ENCODE measurements at regions not wholly inside any gene's neighbourhood (a gene's known extent, or its start where the extent isn't known, plus 50 kb on each side); places are given as distances from the start of the nearest gene placed in this dataset.

DNA sequence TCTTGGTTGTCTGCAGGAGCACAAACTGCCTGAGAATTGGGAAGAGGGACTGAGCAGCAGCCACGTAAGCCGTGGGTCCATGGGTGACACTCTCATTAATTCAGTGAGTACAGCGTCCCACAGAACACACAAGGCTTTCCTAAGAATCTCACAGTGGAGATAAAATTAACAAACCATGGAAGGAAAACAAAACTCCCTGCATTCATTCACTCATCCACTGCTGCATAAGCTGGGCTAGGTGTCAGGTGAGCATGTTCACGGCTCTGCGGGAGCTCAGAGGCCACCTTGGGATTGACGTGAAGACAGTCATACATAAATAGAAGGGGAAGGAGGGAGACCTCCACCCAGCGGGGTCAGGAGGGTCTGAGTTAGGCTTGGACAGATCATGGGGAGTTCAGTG, 1442.7 kb downstream of the TBC1D22A start:
- Mint-ChIP-seq H3K36me3 (no peaks in the 10 kb centered on the region), H3K4me1 (no peaks in the 10 kb centered on the region), H3K27me3 (peaks cover 6% of the 10 kb centered on the region), H3K4me3 (no peak overlapping the region), H3K27ac (no peak overlapping the region), H3K9me3 (no peaks in the 10 kb centered on the region)
- no peak for ATAC-seq (ENCODE audit: low read depth)
- no peak for DNase-seq (ENCODE audit: low spot score in 2 of 2)

GRCh38 chr22:48204296-48204695, 1441.8 kb downstream of the TBC1D22A start:
- Mint-ChIP-seq H3K4me1 (no peaks in the 10 kb centered on the region), H3K27me3 (peaks cover 6% of the 10 kb centered on the region), H3K36me3 (no peaks in the 10 kb centered on the region), H3K4me3 (no peak overlapping the region), H3K9me3 (no peaks in the 10 kb centered on the region), H3K27ac (no peak overlapping the region)
- DNase-seq (ENCODE audit: low spot score in 2 of 2) (no peak), ATAC-seq (ENCODE audit: low read depth) (no peak)

GRCh38 chr22:48199667-48200066, 1437.2 kb downstream of the TBC1D22A start:
- peaks cover 2% of the 10 kb centered on the region for H3K36me3 Mint-ChIP-seq
- no peak for DNase-seq (ENCODE audit: low spot score in 2 of 2)
- H3K27ac Mint-ChIP-seq = no peak overlapping the region
- H3K9me3 Mint-ChIP-seq = no peaks in the 10 kb centered on the region
- H3K4me1 Mint-ChIP-seq = peaks cover 4% of the 10 kb centered on the region
- no peak for ATAC-seq (ENCODE audit: low read depth)
- H3K27me3 Mint-ChIP-seq = peaks cover 14% of the 10 kb centered on the region
- H3K4me3 Mint-ChIP-seq = no peak overlapping the region

DNA sequence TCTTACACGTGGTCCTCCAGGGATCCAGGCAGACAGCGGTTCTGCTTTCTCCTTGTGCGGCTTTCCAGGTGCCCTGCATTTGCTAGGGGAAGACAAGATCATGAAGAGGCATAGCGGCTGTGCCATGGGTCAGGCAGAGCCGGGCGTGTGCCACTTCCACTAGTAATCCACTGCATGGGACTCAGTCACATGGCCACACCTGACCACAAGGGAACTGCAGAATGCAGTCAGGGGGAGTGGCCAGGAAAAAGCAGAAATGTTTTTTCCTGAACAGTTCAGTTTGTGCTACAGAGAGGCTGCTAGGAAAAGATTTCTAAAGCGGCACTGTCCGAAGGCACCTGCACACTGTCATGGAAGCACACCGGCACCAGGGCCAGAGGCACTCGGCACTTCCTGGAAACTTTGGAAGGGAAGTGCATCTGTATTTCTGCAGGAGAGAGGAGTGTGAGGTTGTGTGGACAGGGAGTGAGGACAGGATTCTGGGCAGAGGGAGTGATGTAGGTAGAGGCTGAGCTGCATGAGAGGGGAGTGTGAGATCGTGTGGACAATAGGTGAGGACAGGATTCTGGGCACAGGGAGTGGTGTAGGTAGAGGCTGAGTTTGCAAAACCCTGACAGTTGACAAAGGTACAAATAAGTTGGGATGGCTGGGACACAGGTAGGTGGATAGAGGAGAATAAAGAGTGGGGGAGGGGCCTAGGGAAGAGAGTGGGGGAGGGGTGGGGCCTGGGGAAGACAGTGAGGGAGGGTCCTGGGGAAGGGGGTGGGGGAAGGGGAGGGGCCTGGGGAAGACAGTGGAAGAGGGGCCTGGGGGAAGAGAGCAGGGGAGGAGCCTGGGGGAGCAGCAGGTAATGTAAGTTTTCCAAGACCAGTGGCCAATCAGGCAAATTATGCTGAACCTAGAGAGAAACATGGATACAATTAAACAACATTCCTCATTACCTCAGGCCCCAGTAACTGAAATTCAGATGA, 1436.3 kb downstream of the TBC1D22A start:
- no peaks in the 10 kb centered on the region for H3K9me3 Mint-ChIP-seq
- peaks cover 2% of the 10 kb centered on the region for H3K36me3 Mint-ChIP-seq
- peaks cover 4% of the 10 kb centered on the region for H3K4me1 Mint-ChIP-seq
- H3K4me3 Mint-ChIP-seq = no peak overlapping the region
- H3K27me3 Mint-ChIP-seq = peaks cover 14% of the 10 kb centered on the region
- ATAC-seq (ENCODE audit: low read depth) = no peak
- no peak overlapping the region for H3K27ac Mint-ChIP-seq
- DNase-seq (ENCODE audit: low spot score in 2 of 2) = no peak

- Mint-ChIP-seq H3K9me3 (peaks cover 2% of the 10 kb centered on the region), H3K27me3 (peaks cover 14% of the 10 kb centered on the region), H3K36me3 (peaks cover 2% of the 10 kb centered on the region), H3K27ac (no peak overlapping the region), H3K4me1 (peaks cover 4% of the 10 kb centered on the region), H3K4me3 (no peak overlapping the region)
- DNase-seq (ENCODE audit: low spot score in 2 of 2) = no peak
- ATAC-seq (ENCODE audit: low read depth) = no peak
These were observed 1434.8 kb downstream of the TBC1D22A start for GRCh38 chr22:48197189-48197690.

GRCh38 chr22:48192920-48193319, 1430.5 kb downstream of the TBC1D22A start:
- Mint-ChIP-seq H3K4me1 (no peaks in the 10 kb centered on the region), H3K27me3 (peaks cover 7% of the 10 kb centered on the region), H3K36me3 (peaks cover 4% of the 10 kb centered on the region), H3K27ac (no peak overlapping the region), H3K4me3 (no peak overlapping the region), H3K9me3 (peaks cover 14% of the 10 kb centered on the region)
- ATAC-seq (ENCODE audit: low read depth) (no peak), DNase-seq (ENCODE audit: low spot score in 2 of 2) (no peak)

DNA sequence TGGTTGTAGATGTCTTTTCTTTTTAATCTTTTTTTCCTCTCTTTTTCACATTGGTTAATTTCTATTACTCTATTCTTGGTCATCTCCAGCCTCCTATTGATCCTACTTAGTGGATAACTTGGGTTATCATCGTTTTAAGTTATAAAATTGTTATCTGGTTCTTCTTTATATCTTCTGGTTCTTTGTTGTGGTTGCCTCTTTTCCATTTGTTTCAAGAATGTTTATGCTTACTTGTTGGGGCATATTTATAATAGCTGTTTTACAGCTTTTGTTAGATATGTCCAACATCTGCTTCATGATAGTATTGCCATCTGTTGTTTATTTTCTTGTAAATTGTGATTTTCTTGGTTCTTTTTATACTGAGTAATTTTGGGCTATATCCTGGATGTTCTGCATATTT, 1429.6 kb downstream of the TBC1D22A start:
- DNase-seq (ENCODE audit: low spot score in 2 of 2) (no peak), ATAC-seq (ENCODE audit: low read depth) (no peak)
- no peak overlapping the region for H3K27ac Mint-ChIP-seq
- H3K27me3 Mint-ChIP-seq = peaks cover 4% of the 10 kb centered on the region
- H3K4me3 Mint-ChIP-seq = no peak overlapping the region
- peaks cover 14% of the 10 kb centered on the region for H3K9me3 Mint-ChIP-seq
- H3K36me3 Mint-ChIP-seq = peaks cover 4% of the 10 kb centered on the region
- no peaks in the 10 kb centered on the region for H3K4me1 Mint-ChIP-seq

DNA sequence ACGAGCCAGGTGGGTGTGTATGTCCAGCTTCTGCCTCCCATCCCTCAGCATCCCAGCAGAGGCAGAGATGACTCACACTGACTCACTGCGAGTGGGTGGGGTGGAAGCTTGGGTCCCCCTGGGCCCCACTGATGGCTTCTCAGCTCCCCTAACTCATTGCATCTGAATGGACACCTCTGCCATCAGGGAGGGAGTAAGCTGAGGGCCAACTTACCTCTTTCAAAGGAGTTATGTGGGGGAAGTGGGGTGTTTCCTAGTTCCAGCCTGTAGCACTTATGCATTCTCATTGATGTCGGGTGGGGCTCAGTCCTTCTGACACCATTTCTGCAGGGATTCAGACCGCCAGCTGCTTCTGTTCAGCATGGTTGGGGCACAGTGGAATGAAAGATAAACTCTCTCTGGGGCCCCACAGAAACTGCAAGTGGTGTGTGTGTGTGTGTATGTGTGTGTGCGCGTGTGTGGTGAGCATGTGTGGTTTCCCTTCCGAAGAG, 1425.8 kb downstream of the TBC1D22A start:
- H3K36me3 Mint-ChIP-seq = peaks cover 4% of the 10 kb centered on the region
- no peak for DNase-seq (ENCODE audit: low spot score in 2 of 2)
- peaks cover 6% of the 10 kb centered on the region for H3K27me3 Mint-ChIP-seq
- H3K9me3 Mint-ChIP-seq = peaks cover 17% of the 10 kb centered on the region
- H3K4me3 Mint-ChIP-seq = no peak overlapping the region
- ATAC-seq (ENCODE audit: low read depth) = no peak
- no peaks in the 10 kb centered on the region for H3K4me1 Mint-ChIP-seq
- H3K27ac Mint-ChIP-seq = no peak overlapping the region

GRCh38 chr22:48187356-48187755, 1424.9 kb downstream of the TBC1D22A start:
- Mint-ChIP-seq H3K4me3 (no peak overlapping the region), H3K27ac (no peak overlapping the region)

GRCh38 chr22:48186146-48186790, 1423.8 kb downstream of the TBC1D22A start:
- Mint-ChIP-seq H3K27me3 (peaks cover 8% of the 10 kb centered on the region), H3K4me1 (no peaks in the 10 kb centered on the region), H3K36me3 (no peaks in the 10 kb centered on the region), H3K9me3 (peaks cover 7% of the 10 kb centered on the region), H3K4me3 (no peak overlapping the region), H3K27ac (no peak overlapping the region)
- no peak for ATAC-seq (ENCODE audit: low read depth)
- no peak for DNase-seq (ENCODE audit: low spot score in 2 of 2)

More at GRCh38 chr22:48187356-48187755, 1424.9 kb downstream of the TBC1D22A start:
- no peak for DNase-seq (ENCODE audit: low spot score in 2 of 2)
- Mint-ChIP-seq H3K4me1 (no peaks in the 10 kb centered on the region), H3K36me3 (peaks cover 4% of the 10 kb centered on the region), H3K9me3 (peaks cover 16% of the 10 kb centered on the region), H3K27me3 (peaks cover 8% of the 10 kb centered on the region)
- no peak for ATAC-seq (ENCODE audit: low read depth)

DNA sequence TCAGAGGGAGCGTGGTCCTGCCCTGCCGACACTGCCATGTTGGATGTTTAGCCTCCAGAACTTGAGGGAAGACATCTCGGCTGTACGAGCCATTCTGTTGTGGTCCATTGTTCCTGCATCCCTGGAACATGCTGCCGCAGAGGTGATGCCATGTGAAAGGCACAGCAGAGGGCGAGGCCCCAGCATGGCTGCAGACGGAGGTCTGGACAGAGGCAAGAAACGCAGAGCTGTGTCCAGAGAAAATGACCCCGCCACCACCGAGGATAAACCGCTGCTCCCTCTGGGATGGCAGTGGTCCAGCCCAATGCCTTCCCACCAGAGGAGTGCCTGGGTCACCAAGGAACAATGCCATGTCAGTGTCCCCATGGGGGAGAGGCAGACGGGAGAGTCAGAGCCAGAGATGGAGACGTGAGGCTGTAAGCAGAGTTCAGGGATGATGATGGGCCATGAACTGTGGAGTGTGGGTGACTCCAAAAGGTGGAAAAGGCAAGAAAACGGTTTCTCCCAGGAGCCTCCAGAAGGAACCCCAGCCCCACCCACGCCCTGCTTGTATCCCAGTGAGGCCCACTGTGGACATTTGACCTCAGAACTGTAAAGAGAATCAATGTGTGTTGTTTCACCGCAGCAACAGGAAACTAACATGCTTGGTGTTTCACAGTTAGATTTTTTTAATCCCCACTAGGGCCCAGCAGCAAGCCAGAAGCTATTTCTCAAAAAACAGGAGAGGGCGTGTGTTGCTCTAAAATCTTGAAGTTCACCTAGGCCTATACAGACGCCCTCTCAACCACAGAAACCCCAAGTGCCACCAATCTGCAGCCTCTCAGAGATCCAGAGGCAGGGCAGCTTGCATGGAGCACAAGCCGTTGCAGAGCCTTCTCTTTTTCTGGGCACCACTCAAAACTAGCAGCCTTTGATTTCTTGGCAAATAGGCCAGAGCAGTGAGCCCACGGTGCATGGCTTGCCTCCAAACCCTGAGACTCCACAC, 1422.9 kb downstream of the TBC1D22A start:
- DNase-seq (ENCODE audit: low spot score in 2 of 2) = no peak
- Mint-ChIP-seq H3K27ac (no peak overlapping the region), H3K36me3 (no peaks in the 10 kb centered on the region), H3K27me3 (peaks cover 8% of the 10 kb centered on the region), H3K4me3 (no peak overlapping the region), H3K9me3 (peaks cover 5% of the 10 kb centered on the region), H3K4me1 (no peaks in the 10 kb centered on the region)
- ATAC-seq (ENCODE audit: low read depth) = no peak

DNA sequence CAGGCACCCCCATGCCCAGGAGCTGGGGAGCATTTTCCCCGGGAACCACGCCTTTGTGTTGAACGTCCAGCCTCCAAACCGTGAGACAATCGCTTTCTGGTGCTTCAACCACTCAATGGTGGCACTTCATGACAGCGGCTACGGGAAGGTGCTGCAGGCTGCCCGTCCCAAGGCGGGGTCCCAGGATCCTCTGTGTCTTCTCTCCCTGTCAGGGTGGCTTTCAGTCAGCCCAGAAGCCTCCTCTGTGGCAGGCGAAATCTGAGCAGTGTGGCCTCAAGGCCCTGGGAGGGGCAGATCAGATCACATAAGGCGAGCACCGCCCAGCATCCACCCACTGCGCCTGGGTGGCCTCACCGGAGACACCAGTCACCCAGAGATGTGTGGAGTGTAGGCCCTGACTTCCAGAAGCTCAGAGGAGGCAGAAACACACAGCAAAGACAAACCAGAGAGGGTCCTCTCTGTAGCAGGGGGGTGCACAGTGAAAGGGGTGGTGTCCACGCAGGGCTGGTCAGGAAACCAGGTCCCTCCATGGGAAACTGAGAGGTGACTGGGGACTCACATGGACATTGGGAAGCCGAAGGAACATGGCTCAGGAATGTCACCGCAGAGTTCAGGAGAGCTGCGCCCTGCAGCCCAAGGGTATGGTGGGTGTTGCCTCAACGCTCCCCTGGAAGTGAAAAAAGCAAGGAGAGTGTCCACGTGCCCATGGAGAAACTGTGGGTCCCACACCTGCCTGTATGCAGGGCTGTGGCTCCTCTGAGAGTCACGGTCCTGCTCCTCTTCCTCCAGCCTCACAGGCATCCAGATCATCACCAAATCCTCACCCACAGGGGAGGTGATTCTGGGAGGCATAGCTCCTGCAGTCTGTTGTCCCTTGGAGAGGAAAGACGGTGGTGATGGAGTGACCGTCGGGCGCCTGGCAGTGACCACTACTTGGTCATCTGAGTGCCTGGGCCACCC, 1420.7 kb downstream of the TBC1D22A start:
- no peak for ATAC-seq (ENCODE audit: low read depth)
- Mint-ChIP-seq H3K27ac (no peak overlapping the region), H3K36me3 (no peaks in the 10 kb centered on the region), H3K4me3 (no peak overlapping the region), H3K4me1 (no peaks in the 10 kb centered on the region), H3K9me3 (peaks cover 3% of the 10 kb centered on the region), H3K27me3 (peaks cover 11% of the 10 kb centered on the region)
- no peak for DNase-seq (ENCODE audit: low spot score in 2 of 2)
